Islet of Langerhans (tissue), 1 donor: ENCODE measurements at regions not wholly inside any gene's neighbourhood (a gene's known extent, or its start where the extent isn't known, plus 50 kb on each side); places are given as distances from the start of the nearest gene placed in this dataset.
A peak's percentile ranks its signal among the peaks of the same experiment; 100 is the strongest.

Experiments
- FAIRE-seq: peaks from one replicate; lab custom pipeline; 2011; peaks lifted over from hg19 to GRCh38; lab: Jason Lieb, UNC

DNA sequence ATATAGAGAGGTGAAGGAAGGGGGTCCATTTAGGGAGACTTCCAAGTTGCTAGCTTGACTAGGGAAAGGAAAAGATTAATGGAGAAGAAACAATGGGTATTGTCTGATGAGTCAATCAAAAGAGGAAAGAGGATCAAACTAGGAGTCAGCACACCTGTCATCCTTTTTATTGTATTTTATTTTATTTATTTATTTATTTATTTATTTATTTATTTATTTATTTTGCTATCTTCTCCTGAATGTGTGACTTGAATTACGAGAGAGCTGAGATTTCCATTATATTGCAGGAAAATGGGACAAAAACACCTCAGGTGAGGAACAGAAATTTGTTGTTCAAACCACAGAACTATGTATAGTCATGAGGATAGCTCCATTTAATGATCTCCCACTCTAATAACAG, 58.9 kb downstream of the NUDT11 start:
- FAIRE-seq = no peak

GRCh38 chrX:51435101-51435500, 61.3 kb downstream of the NUDT11 start:
- no peak for FAIRE-seq

DNA sequence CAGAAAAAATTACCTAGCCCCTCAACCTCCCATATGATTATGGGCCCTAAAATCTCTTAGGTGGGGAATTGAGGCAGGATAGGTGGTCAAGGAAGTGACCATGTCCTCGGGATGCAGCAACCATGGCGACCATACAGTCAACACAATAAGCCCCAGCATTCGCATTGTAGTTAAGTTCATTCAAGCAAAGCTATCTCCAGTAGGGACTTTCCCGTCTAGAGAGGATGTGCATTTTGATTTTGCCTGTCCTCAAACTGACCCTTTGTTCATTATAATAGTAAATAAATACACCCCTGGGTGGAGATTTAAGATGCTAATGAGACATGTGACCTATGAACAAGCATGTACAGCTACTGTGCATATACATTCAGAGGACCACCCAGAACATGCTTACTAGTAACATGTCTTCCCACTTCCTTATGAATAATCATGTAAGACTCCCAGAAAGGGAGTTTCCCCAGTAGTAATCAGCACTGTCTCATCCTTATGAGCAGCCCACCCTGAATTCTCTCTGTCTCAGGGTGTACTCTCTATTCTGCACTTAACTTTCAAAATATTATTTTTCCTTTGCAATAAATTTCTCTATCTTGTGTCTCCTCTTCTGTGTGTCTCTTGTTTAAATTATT, 74.3 kb downstream of the NUDT11 start:
- FAIRE-seq = peak; percentile 13

GRCh38 chrX:51420610-51421009, 75.8 kb downstream of the NUDT11 start:
- FAIRE-seq = no peak

GRCh38 chrX:51408462-51408861, 75.8 kb downstream of the NUDT10 start:
- FAIRE-seq = no peak

GRCh38 chrX:51407520-51408409, 75.1 kb downstream of the NUDT10 start:
- no peak for FAIRE-seq

DNA sequence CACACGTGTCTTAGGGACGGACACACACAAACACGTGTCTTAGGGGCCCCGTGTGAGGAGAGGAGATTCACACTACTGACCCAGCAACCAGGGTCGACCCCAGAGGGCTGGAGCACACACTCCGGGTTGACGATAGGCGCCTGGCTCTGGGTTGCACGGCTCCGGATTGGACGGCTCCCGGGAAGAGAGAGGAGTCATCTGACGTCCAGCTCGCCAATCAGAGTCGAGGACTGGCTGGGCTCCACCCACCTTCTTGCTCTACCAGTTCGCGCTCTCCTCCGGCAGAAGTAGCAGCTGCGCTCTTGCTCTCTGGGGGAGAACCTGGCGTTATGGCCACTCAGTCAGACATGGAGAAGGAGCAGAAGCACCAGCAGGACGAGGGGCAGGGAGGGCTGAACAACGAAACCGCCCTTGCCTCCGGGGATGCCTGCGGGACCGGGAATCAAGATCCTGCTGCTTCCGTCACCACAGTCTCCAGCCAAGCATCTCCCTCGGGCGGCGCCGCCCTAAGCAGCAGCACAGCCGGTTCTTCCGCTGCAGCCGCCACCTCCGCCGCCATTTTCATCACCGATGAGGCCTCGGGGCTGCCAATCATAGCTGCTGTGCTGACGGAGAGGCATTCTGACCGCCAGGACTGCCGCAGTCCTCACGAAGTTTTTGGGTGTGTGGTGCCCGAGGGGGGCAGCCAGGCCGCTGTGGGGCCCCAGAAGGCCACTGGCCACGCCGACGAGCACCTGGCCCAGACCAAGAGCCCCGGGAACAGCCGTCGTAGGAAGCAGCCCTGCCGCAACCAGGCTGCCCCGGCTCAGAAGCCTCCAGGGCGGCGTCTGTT, 74.3 kb downstream of the NUDT10 start:
- FAIRE-seq = no peak

DNA sequence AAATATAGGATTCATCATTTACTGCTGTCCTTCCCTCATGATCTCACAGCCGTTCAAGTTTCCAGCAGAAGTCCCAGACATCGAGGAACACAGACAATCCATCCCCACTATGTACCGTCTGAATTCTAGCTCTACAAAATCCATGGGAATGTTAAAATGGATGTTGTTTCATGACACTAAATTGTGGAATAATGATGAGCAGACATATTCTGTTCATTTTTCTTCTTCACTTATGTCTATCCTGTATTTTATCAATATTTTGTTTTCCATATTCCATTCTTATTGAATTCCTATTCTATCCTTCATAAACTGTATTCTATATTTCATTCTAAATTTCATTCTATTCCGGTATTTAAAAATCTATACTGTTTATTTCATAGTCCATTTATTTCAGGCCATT, 71.8 kb downstream of the NUDT10 start:
- no peak for FAIRE-seq

DNA sequence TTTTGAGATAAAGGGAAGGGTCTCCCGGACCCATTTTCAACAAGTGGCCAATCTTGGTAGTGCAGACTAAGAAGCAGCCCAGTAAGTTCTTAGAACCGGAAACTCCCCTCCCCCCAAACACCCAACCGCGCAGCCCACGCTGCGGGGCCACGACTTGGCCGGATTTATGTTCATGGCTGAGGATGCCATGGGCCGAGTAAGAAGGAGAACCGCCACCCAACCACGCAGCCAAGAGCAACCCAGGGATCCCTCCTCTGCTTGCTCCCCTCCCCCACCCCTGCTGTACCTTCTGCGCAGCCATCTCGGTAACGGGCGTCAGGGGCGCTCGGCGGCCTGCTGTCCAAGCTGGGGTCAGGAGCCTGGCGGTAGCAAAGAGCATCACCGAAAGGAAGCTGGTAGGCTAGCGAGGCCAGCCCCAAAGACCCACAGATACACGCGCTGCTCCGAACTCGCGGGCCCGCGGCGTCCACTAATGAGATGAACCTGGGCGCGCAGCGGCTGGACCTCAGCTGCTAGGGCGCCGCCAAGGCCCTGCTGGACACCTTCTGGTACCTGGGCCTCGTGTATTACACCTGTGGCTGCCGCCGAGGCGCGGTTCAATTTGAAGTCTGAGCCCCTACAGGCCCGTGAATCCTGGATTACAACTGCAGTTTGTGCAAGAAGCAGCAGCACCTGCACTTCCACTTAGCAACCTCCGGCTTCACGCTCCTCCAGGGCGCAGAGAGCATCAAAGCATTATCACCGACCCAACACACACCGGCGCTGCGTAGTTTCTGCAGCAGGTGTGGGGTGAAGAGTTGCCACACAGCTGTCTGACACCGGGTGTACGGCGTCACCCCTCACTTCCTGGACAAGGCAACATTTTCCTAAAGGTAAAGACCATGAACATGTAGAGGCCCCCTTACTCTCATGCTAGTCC, 63.4 kb downstream of the NUDT10 start:
- FAIRE-seq = peak; percentile 66

DNA sequence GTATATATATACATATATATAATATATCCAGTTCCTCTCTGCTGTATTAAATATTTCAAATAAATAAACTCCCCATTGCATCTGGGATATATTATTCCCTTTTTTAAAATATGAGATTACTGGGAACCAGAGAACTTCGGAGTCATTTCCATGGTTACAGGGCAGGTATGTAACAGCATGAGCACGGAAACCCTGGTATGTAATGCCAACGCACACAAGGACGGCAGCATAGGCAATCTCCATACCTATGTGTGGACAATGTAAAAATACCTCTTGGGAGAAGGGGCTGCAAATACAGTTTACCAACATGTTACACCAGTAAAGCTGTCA, 62.8 kb downstream of the NUDT10 start:
- FAIRE-seq = peak; percentile 76
